Gastrocnemius medialis (tissue), 4 donors: ENCODE measurements at regions not wholly inside any gene's neighbourhood (a gene's known extent, or its start where the extent isn't known, plus 50 kb on each side); places are given as distances from the start of the nearest gene placed in this dataset.

ENCODE experiments used
- CTCF ChIP-seq, 5 experiments: fragments of 450-650 bp in 3 of 5; fragments of 200-600 bp in 2 of 5; sonication (generic) in 2 of 5; IDR thresholded peaks in 4 of 5; conservative IDR thresholded peaks in 1 of 5; 1 replicate in 4 of 5; 2 replicates in 1 of 5; pipeline ENCODE4 v1.5.1; 2016 to 2019; ENCODE audit warnings: antibody characterized with exemption in 5 of 5, mild to moderate bottlenecking in 3 of 5, moderate library complexity in 3 of 5
- POLR2A ChIP-seq, 2 donors: fragments of 450-650 bp; IDR thresholded peaks; one replicate each; pipeline ENCODE4 v1.6.1; 2017; ENCODE audit warnings: antibody characterized with exemption in 2 of 2, mild to moderate bottlenecking in 2 of 2, moderate library complexity in 2 of 2

GRCh38 chr4:189809241-189809735 is 131.4 kb upstream of the FRG1 start:
- no peak for TF ChIP-seq POLR2A (IDR thresholded peaks at IDR 0.05)
- TF ChIP-seq CTCF (IDR thresholded peaks at IDR 0.05 in 4 of 5, conservative IDR thresholded peaks at IDR 0.05 in 1 of 5): no peak
